CD4-positive, alpha-beta T cell treated with Interleukin-15 for 1 hour (primary cell): ENCODE measurements at regions not wholly inside any gene's neighbourhood (a gene's known extent, or its start where the extent isn't known, plus 50 kb on each side); places are given as distances from the start of the nearest gene placed in this dataset.
"Not testable (repeated sequence)": the region's sequence is repeated elsewhere in the genome, so short reads cannot be mapped to it uniquely, and the experiment has no call there.

Source experiments
- DNase-seq: peaks from one replicate; pipeline ENCODE4 v3.0.0-alpha.2; 2020

DNA sequence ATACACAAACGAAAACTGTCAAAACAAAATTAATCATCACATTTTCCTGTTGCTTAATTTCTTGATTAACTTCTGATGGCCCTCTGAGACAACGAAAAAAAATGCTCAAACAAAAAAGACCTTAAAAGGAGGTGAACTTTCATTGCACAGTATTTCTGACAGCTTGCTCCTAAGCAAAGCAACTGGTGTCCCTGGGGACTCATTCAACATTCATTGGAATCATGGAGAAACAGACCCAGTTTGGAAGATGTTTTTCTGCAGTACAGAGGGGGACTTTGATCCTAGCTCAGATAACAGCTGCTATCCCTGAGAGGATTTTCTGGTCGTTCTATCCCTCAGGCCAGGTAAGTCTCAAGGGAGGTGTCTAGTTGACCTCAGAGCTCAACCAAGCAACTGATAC lies 378.7 kb upstream of the ATP11B start:
- DNase-seq: no peak

DNA sequence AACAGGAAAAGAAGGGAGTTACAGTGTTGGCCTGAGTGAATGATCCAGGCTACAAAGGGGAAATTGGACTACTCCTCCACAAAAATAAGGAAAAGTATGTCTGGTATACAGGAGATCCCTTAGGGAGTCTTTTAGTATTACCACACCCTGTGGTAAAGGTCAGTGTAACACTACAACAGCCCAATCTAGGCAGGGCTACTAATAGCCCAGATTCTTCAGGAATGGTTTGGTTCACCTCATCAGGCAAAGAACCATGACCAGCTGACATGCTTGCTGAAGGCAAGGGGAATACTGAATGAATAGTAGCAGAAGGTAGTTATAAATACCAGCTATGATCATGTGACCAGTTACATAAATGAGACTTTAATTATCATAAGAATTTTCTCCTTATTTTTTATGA lies 372.6 kb upstream of the ATP11B start:
- DNase-seq: no peak

GRCh38 chr3:182424006-182424405 lies 369.3 kb upstream of the ATP11B start:
- no peak for DNase-seq

DNA sequence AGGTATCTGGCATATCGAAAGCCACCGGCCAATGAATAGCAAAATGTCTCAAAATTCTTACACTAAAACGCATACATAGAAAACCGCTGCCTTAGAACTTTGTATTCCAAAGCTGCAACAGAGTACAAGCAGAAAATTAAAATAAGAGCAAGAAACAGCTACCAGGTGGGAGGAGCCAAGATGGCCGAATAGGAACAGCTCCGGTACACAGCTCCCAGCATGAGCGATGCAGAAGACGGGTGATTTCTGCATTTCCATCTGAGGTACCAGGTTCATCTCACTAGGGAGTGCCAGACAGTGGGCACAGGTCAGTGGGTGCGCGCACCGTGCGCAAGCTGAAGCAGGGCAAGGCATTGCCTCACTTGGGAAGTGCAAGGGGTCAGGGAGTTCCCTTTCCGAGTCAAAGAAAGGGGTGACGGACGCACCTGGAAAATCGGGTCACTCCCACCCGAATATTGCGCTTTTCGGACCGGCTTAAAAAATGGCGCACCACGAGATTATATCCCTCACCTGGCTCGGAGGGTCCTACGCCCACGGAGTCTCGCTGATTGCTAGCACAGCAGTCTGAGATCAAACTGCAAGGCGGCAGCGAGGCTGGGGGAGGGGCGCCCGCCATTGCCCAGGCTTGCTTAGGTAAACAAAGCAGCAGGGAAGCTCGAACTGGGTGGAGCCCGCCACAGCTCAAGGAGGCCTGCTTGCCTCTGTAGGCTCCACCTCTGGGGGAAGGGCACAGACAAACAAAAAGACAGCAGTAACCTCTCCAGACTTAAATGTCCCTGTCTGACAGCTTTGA lies 367.2 kb upstream of the ATP11B start:
- DNase-seq: not testable (repeated sequence)

- not testable (repeated sequence) for DNase-seq
Measured at GRCh38 chr3:182431972-182432371, 361.3 kb upstream of the ATP11B start.

DNA sequence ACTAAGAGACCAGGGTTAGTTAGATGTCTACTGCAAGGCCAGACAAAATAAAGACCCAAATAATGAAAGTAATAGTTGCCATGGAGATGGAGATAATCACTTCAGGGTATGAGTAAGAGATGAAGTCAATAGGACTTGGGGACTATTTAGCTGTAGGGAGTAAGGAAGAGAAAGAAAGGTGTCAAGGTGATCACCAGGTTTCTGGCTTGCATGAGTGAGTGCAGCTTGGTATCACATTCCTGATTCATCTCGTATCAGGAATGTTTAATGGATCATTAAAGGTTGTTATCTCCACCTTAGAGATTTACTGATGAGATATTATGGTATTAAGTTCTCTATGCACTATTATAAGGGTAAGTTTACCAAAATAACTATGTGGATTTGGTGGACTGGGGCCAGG lies 357.4 kb upstream of the ATP11B start:
- DNase-seq: no peak

DNA sequence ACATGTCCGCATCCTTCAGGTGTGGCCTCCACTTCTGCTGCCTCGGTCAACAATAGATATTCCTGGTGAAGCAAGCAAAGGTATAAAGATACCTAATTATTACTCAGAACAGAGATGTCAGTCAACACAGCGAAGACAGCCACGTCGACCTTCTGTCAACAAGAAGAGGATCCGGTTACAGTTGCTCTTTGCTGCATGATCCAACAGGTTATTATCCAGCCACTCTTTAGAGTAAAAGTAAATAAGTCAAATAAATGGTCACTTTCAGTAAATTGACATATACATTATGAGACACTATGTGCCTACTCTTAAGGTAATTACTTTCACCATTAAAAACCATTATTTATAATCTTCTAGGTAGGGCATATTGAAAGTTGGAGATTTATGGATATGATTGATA lies 356.8 kb upstream of the ATP11B start:
- no peak for DNase-seq

GRCh38 chr3:182438398-182438797 lies 354.9 kb upstream of the ATP11B start:
- no peak for DNase-seq

DNA sequence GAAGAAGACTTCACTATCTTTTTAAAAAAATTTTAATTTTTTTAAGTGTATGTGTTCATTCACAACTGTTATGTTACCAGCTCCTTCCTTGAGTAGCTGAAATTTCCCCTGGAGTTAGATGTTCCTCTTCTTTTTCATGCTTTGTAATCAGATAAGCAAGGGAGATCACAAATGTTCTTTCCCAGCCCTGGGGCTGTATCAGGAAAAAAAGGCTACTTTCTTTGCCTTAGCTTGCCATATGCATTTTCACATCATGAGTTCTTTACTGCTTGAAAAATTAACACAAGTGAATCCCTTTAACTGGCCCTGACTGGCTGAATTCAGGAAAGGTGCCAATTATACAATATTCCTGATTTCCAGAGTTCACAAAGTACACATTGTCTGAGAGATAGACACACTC lies 353.2 kb upstream of the ATP11B start:
- DNase-seq: no peak

- DNase-seq: no peak
Measured at GRCh38 chr3:182445576-182445975, 347.7 kb upstream of the ATP11B start.

- DNase-seq: no peak
Measured at GRCh38 chr3:182450942-182451787, 342.1 kb upstream of the ATP11B start.

DNA sequence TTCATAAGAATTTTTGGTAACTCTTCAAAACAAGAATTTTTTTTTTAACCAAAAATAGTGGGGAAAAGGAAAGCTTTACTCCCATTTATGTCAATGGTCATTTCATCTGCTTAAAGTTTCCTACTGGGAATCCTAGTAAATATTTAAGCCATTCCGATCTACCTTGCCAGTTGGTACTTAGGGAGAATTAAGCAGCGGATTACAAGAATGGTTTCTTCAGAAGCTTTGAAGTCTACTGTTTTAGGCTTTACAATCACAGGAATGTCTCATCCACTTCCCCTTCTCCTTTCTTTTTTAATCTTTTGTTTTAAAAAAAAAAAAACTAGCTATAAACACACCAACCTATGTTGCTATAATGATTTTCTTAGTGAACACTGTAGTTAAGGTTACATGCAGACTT lies 341.4 kb upstream of the ATP11B start:
- DNase-seq: no peak

DNA sequence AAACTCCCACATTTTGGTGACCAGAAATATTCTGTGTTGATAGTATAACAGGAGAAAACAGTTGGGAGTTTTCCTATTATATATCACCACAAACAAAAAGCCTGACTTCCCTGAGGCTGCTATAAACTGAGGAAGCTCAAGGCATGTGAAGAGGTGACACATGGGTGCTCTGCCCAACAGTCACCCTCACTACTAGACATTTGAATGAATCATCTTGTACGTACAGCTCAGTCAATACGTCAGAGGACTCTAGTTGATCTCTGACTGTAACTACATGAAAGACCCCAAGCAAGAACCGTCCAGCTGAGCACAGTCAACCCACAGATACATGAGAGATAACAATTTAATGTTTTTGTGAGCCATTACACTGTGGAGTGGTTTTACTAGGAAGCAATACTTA lies 338.3 kb upstream of the ATP11B start:
- DNase-seq: no peak

GRCh38 chr3:182460303-182460702 lies 333.0 kb upstream of the ATP11B start:
- no peak for DNase-seq

DNA sequence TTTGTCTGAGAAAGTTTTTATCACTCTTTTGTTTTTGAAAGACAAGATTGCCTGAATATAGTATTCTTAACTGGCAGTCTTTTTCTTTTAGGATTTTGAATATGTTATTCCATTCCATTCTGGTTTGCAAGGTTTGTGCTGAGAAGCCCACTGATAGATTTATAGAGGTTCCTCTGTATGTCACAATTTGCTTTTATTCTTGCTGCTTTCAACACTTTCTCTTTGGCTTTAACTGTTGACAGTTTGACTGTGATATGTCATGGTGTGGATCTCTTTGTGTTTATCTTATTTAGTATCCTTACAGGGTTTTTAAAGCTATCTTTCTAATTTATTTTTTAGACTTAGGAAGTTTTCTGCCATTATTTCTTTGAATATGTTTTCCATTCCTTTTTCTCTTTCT lies 331.2 kb upstream of the ATP11B start:
- no peak for DNase-seq

GRCh38 chr3:182464513-182465145 lies 328.7 kb upstream of the ATP11B start:
- DNase-seq: no peak

GRCh38 chr3:182465301-182466185 lies 327.8 kb upstream of the ATP11B start:
- DNase-seq: no peak

- DNase-seq: no peak
Measured at GRCh38 chr3:182469086-182469485, 324.2 kb upstream of the ATP11B start.

DNA sequence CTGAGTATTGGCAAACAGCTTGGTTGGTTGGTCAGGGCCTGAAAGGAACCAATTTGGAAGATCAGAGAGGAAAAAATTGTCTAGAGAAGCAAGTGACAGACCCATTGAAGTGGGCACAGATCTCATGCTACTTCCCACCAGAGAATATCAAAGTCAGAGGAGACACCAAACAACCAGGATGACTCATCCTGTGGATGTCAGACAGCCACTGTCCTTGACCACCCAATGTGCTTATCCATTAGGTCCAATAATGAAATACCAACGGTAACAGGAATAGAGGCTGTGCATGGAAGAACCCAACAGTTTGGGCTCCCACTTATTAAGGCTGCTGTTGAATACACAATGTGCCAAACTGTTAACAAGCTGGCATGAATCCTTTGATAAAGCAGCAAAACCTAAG lies 323.1 kb upstream of the ATP11B start:
- no peak for DNase-seq

GRCh38 chr3:182473191-182473710 lies 320.1 kb upstream of the ATP11B start:
- no peak for DNase-seq

DNA sequence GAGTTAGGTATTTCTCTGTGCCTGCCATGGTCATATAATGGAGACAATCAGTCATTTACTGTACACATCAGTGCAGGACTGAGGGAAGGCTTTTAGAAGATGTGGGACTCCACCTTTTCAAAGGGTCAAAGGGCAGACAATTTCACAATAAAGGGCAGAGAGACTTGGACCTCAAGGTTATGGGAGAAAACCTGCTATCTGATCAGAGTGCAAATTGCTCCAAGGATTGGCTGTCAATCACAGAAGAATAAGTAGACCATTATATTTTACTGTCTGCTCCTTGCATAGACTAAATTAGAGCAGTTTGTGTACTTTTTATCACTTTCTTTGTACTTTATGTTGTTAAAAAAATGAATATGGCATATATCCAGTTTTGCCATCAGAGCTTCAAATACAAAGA lies 314.9 kb upstream of the ATP11B start:
- no peak for DNase-seq
